Liver (tissue), 8 donors: ENCODE measurements at regions not wholly inside any gene's neighbourhood (a gene's known extent, or its start where the extent isn't known, plus 50 kb on each side); places are given as distances from the start of the nearest gene placed in this dataset.

ENCODE experiments used
- DNase-seq: peaks from one replicate; pipeline ENCODE4 v3.0.0-alpha.2; 2017; ENCODE audit warnings: low spot score
- H3K27ac ChIP-seq, 2 donors: one replicate each; pipeline ENCODE4 v1.7.0; 2013; ENCODE audit warnings: inconsistent platforms in 2 of 2, low read length in 2 of 2, control low read depth in 1 of 2, low read depth in 1 of 2, mild to moderate bottlenecking in 1 of 2
- H3K27me3 ChIP-seq, 4 donors: one replicate each; pipeline versions ENCODE4 v1.6.1 to v1.7.0; 2013; ENCODE audit warnings: low read length in 3 of 4, inconsistent platforms in 1 of 4, mild to moderate bottlenecking in 1 of 4, moderate library complexity in 1 of 4; ENCODE audit not compliant: control insufficient read depth in 4 of 4, insufficient read depth in 4 of 4
- H3K36me3 ChIP-seq, 4 donors: one replicate each; pipeline versions ENCODE4 v1.6.1 to v1.7.0; 2013; ENCODE audit warnings: low read length in 3 of 4, mild to moderate bottlenecking in 3 of 4, low read depth in 1 of 4, moderate library complexity in 1 of 4; ENCODE audit not compliant: control insufficient read depth in 4 of 4, insufficient read depth in 3 of 4
- H3K4me1 ChIP-seq, 4 donors: one replicate each; pipeline versions ENCODE4 v1.6.1 to v1.7.0; 2013; ENCODE audit warnings: low read length in 3 of 4, mild to moderate bottlenecking in 3 of 4, moderate library complexity in 1 of 4; ENCODE audit not compliant: control insufficient read depth in 4 of 4, insufficient read depth in 4 of 4
- H3K4me3 ChIP-seq, 3 donors: one replicate each; pipeline versions ENCODE4 v1.6.1 to v1.7.0; 2013; ENCODE audit warnings: low read length in 3 of 3, control low read depth in 1 of 3, low read depth in 1 of 3, mild to moderate bottlenecking in 1 of 3
- H3K9ac ChIP-seq, 2 donors: one replicate each; pipeline ENCODE4 v1.7.0; 2013; ENCODE audit warnings: low read length in 2 of 2, mild to moderate bottlenecking in 2 of 2, moderate library complexity in 2 of 2, control low read depth in 1 of 2, low read depth in 1 of 2
- H3K9me3 ChIP-seq, 4 donors: one replicate each; pipeline versions ENCODE4 v1.6.1 to v1.7.0; 2013; ENCODE audit warnings: low read length in 3 of 4; ENCODE audit not compliant: control insufficient read depth in 4 of 4
- EGR1 ChIP-seq, 2 donors: IDR thresholded peaks; 2 replicates each; pipeline ENCODE4 v1.6.1; 2016 to 2018; ENCODE audit warnings: antibody characterized with exemption in 2 of 2, low read depth in 2 of 2
- FOXA1 ChIP-seq: IDR thresholded peaks from 2 replicates; pipeline ENCODE4 v1.6.1; 2016; ENCODE audit warnings: antibody characterized with exemption
- FOXA2 ChIP-seq: IDR thresholded peaks from 2 replicates; pipeline ENCODE4 v1.6.1; 2016; ENCODE audit warnings: antibody characterized with exemption
- GABPA ChIP-seq, 2 donors: IDR thresholded peaks in 1 of 2; conservative IDR thresholded peaks in 1 of 2; 2 replicates each; pipeline ENCODE4 v1.6.1; 2016; ENCODE audit warnings: antibody characterized with exemption in 2 of 2, mild to moderate bottlenecking in 1 of 2, moderate library complexity in 1 of 2
- HNF4A ChIP-seq, 2 donors: conservative IDR thresholded peaks; 2 replicates each; pipeline ENCODE4 v1.6.1; 2016; ENCODE audit warnings: antibody characterized with exemption in 2 of 2, mild to moderate bottlenecking in 2 of 2
- HNF4G ChIP-seq: IDR thresholded peaks from 2 replicates; pipeline ENCODE4 v1.6.1; 2016; ENCODE audit warnings: antibody characterized with exemption
- JUND ChIP-seq, 2 donors: IDR thresholded peaks; 2 replicates each; pipeline ENCODE4 v1.6.1; 2016; ENCODE audit warnings: antibody characterized with exemption in 2 of 2
- MAX ChIP-seq: IDR thresholded peaks from 2 replicates; pipeline ENCODE4 v1.6.1; 2016; ENCODE audit warnings: antibody characterized with exemption
- NR2F2 ChIP-seq: IDR thresholded peaks from 2 replicates; pipeline ENCODE4 v1.6.1; 2016; ENCODE audit warnings: antibody characterized with exemption
- RAD21 ChIP-seq, 2 donors: IDR thresholded peaks; 2 replicates each; pipeline ENCODE4 v1.6.1; 2016; ENCODE audit warnings: antibody characterized with exemption in 2 of 2, mild to moderate bottlenecking in 2 of 2
- REST ChIP-seq: IDR thresholded peaks from 2 replicates; pipeline ENCODE4 v1.6.1; 2016; ENCODE audit warnings: antibody characterized with exemption, mild to moderate bottlenecking
- RXRA ChIP-seq, 2 donors: IDR thresholded peaks; 2 replicates each; pipeline ENCODE4 v1.6.1; 2017 to 2018; ENCODE audit warnings: antibody characterized with exemption in 2 of 2, mild to moderate bottlenecking in 1 of 2
- SP1 ChIP-seq: IDR thresholded peaks from 2 replicates; pipeline ENCODE4 v1.6.1; 2018; ENCODE audit warnings: antibody characterized with exemption, mild to moderate bottlenecking
- TAF1 ChIP-seq: conservative IDR thresholded peaks from 2 replicates; pipeline ENCODE4 v1.6.1; 2016; ENCODE audit warnings: antibody characterized with exemption, mild to moderate bottlenecking
- YY1 ChIP-seq: IDR thresholded peaks from 2 replicates; pipeline ENCODE4 v1.6.1; 2016; ENCODE audit warnings: antibody characterized with exemption, mild to moderate bottlenecking
- WGBS: extraction: QIAGEN DNeasy Blood & Tissue Kit; methylation state at CpG from one replicate; pipeline ENCODE4 v1.1.7; 2013; 5-methylcytosine and 5-hydroxymethylcytosine counted together
- TF ChIP-seq, protein P1 (sequence below): fragments of 150-350 bp; IDR thresholded peaks from 2 replicates; pipeline ENCODE4 v1.5.1; 2017; ENCODE audit warnings: improper control_type of control experiment, low read depth, low read length; ENCODE audit not compliant: missing input control
- TF ChIP-seq, protein P2 (sequence below): IDR thresholded peaks from 2 replicates; pipeline ENCODE4 v1.6.1; 2016; ENCODE audit warnings: antibody characterized with exemption
- TF ChIP-seq, protein P3 (sequence below): IDR thresholded peaks from 2 replicates; pipeline ENCODE4 v1.6.1; 2016; ENCODE audit warnings: antibody characterized with exemption
- donor health status: healthy.
- donor health status: healthy.
- donor health status: healthy.
- donor health status: healthy.
- donor health status: healthy.

DNA sequence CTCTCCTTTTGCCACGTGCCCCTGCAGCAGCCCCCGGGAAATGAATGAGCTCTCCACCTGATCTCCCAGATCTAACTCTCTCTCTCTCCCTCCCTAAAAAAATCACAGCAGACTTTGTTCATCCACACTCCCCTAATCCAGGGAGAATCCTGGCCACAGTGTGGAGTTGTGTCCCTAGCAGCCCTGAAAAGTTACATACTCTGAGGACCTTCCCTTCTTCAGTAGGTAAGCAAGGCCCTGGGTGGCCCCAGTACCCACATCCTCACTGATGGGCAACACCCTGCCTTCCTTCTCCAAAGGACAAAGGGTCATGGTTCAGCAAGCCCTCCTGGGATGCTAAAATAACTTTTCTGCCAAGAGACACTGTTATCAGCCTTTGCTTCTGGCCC lies 76.9 kb upstream of the GLI2 start:
- Histone ChIP-seq H3K27ac (no peak overlapping the region), H3K9ac (no peak overlapping the region), H3K4me3 (no peak overlapping the region), H3K27me3 (no peaks in the 10 kb centered on the region), H3K9me3 (no peaks in the 10 kb centered on the region), H3K36me3 (no peaks in the 10 kb centered on the region), H3K4me1 (peaks cover 0 to 2% (median 0%) of the 10 kb centered on the region in 4 donors)
- TF ChIP-seq RAD21 (IDR thresholded peaks at IDR 0.05) (no peak), FOXA1 (no peak), HNF4G (no peak), GABPA (IDR thresholded peaks at IDR 0.05 in 1 of 2, conservative IDR thresholded peaks at IDR 0.05 in 1 of 2) (no peak), TAF1 (no peak), NR2F2 (no peak), SP1 (no peak), RXRA (IDR thresholded peaks at IDR 0.05) (no peak)
- TF ChIP-seq, protein P1, sequence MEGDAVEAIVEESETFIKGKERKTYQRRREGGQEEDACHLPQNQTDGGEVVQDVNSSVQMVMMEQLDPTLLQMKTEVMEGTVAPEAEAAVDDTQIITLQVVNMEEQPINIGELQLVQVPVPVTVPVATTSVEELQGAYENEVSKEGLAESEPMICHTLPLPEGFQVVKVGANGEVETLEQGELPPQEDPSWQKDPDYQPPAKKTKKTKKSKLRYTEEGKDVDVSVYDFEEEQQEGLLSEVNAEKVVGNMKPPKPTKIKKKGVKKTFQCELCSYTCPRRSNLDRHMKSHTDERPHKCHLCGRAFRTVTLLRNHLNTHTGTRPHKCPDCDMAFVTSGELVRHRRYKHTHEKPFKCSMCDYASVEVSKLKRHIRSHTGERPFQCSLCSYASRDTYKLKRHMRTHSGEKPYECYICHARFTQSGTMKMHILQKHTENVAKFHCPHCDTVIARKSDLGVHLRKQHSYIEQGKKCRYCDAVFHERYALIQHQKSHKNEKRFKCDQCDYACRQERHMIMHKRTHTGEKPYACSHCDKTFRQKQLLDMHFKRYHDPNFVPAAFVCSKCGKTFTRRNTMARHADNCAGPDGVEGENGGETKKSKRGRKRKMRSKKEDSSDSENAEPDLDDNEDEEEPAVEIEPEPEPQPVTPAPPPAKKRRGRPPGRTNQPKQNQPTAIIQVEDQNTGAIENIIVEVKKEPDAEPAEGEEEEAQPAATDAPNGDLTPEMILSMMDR, result no peak
- TF ChIP-seq, protein P2, sequence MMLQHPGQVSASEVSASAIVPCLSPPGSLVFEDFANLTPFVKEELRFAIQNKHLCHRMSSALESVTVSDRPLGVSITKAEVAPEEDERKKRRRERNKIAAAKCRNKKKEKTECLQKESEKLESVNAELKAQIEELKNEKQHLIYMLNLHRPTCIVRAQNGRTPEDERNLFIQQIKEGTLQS, result no peak
- TF ChIP-seq, protein P3, sequence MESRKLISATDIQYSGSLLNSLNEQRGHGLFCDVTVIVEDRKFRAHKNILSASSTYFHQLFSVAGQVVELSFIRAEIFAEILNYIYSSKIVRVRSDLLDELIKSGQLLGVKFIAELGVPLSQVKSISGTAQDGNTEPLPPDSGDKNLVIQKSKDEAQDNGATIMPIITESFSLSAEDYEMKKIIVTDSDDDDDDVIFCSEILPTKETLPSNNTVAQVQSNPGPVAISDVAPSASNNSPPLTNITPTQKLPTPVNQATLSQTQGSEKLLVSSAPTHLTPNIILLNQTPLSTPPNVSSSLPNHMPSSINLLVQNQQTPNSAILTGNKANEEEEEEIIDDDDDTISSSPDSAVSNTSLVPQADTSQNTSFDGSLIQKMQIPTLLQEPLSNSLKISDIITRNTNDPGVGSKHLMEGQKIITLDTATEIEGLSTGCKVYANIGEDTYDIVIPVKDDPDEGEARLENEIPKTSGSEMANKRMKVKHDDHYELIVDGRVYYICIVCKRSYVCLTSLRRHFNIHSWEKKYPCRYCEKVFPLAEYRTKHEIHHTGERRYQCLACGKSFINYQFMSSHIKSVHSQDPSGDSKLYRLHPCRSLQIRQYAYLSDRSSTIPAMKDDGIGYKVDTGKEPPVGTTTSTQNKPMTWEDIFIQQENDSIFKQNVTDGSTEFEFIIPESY, result no peak
- 94% methylated on average over 2 of the region's 2 CpGs for WGBS
- DNase-seq, result no peak

GRCh38 chr2:120659275-120659977 lies 76.2 kb upstream of the GLI2 start:
- peaks cover 0 to 2% (median 0%) of the 10 kb centered on the region in 4 donors for H3K4me1 ChIP-seq
- no peak overlapping the region for H3K27ac ChIP-seq
- H3K4me3 ChIP-seq, result no peak overlapping the region
- no peak for DNase-seq
- 95% methylated on average over 10 of the region's 10 CpGs for WGBS
- no peaks in the 10 kb centered on the region for H3K36me3 ChIP-seq
- TF ChIP-seq RXRA (IDR thresholded peaks at IDR 0.05) (no peak), HNF4A (conservative IDR thresholded peaks at IDR 0.05) (no peak), NR2F2 (no peak), EGR1 (IDR thresholded peaks at IDR 0.05; ENCODE audit: low read depth in 2 of 2) (no peak), HNF4G (no peak), FOXA2 (no peak), JUND (IDR thresholded peaks at IDR 0.05) (no peak), SP1 (no peak), FOXA1 (no peak), RAD21 (IDR thresholded peaks at IDR 0.05) (no peak), YY1 (no peak), TAF1 (no peak), GABPA (IDR thresholded peaks at IDR 0.05 in 1 of 2, conservative IDR thresholded peaks at IDR 0.05 in 1 of 2) (no peak), REST (no peak), MAX (no peak)
- TF ChIP-seq, protein P3, result no peak
- TF ChIP-seq, protein P1, result no peak
- TF ChIP-seq, protein P2, result no peak
- no peaks in the 10 kb centered on the region for H3K27me3 ChIP-seq
- H3K9me3 ChIP-seq, result no peaks in the 10 kb centered on the region
- no peak overlapping the region for H3K9ac ChIP-seq
